ENCODE measurements at regions not wholly inside any gene's neighbourhood (a gene's known extent, or its start where the extent isn't known, plus 50 kb on each side); places are given as distances from the start of the nearest gene placed in this dataset.
A peak's percentile ranks its signal among the peaks of the same experiment; 100 is the strongest.
"Not testable (repeated sequence)": the region's sequence is repeated elsewhere in the genome, so short reads cannot be mapped to it uniquely, and the experiment has no call there.

DNA sequence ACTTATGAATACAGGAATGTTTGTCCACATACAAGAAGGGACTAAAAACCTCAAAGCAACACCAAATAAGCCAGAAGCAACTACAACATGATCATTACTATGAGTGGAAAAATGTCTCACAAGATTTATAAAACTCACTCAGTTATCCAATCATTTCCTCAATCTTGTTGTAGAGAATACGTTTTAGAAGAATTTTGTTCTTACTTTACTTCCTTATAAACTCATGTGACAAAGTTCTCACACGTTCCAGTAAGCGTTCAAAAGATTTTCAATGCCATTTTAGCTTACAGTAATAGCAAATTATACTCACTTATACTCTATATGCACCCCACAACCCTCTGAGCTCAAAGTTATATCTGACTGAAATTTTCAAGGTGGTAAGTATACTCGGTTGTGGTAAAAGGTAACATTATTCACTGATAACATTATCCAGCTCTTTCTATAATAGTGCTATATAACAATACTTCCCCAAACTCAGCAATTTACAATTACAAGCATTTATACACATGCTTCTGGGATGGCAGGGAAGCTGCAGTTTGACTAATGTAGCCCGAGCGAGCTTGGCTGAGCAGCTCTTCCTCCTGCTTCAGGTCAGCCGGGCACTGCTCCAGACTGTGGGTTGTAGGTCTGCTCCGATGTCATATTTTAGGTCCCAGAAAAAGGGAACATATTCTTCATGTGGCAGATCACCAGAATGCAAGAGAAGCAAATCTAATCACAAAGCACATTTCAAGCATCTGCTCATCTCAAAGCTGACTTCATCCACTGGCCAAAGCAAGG is 226.3 kb downstream of the RCHY1 start:
- DNase-seq: no peak

DNA sequence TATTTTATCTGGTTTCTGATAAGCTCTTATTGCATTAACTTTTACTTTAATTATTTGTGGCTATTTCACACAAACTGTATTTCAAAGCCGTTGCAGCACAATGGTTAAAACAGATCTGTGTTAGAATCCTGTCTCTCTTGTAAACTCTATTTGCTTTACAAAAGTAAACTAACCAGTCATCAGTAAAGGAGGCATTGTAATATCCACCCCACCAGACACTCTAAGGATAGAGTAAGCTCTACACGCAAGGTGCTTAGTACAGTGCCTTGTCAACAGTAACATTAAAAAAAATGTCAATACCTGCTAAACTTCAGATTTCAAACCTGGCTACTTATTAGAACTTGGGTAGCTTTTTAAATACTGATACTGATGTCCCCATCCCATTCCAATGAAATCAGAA is 228.4 kb downstream of the RCHY1 start:
- no peak for DNase-seq

DNA sequence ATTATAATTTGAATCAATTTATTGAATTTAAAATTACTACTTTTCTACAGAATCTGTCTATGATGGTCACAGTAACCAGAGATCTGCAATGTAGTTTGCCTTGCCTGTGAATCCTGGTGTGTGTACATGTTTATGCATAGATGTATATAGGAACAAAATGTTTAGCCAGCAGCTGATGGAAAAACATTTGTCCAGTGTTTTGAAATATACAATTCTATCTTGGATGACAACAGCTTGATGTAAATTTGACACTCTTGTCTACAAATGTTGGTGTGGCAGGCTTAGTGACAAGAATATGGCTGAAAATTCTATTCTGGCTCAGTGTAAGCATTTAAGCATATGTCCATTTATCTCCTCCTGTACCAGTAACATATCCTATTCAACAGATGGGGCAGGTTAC is 229.4 kb downstream of the RCHY1 start:
- no peak for DNase-seq

DNA sequence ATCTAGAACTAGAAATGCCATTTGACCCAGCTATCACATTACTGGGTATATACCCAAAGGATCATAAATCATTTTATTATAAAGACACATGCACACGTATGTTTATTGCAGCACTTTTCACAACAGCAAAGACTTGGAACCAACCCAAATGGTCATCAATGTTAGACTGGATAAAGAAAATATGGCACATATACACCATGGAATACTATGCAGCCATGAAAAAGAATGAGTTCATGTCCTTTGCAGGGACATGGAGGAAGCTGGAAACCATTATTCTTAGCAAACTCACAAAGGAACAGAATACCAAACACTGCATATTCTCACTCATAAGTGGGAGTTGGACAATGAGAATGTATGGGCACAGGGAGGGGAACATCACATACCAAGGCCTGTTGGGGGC is 233.7 kb downstream of the RCHY1 start:
- not testable (repeated sequence) for DNase-seq

DNA sequence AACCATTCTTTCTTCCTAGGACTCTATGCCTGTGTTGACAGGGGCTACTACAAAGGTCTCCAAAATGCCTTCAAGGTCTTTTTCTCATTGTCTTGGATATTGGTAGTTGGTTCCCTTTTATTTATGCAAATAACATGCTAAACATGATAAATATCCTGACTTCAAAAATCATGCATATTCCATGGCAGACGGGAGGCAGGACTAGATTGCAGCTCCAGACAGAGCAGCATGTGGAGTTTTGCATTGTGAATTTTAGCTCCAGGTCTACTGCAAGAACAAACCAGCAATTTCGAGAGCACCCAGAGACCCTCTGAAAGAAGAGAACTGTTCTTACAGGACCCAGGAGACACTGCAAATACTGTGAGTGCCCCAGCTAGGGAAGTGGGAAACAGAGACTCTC is 254.9 kb downstream of the RCHY1 start:
- DNase-seq: peak; percentile 22 to 23

DNA sequence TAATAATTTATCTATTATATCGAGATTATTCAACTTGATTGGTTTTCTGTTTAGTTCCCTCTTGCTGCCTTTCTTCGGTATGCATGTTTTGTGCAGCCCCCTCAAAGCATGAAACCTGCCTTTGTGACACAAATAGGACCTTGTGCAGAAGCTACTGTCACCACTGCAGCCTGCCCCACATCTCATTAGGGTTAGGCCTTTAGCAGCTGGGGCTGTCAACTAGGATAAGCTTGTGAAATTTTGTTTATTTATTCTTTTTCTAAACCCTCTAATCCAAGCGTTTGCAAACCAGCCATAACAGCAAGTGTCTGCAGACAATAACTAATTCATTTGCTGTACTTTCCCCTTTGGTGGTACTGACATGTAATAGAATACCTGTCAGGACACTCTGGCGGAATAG is 258.9 kb downstream of the RCHY1 start:
- no peak for DNase-seq

GRCh38 chr4:75254745-75255144 is 259.5 kb downstream of the RCHY1 start:
- DNase-seq: no peak

DNA sequence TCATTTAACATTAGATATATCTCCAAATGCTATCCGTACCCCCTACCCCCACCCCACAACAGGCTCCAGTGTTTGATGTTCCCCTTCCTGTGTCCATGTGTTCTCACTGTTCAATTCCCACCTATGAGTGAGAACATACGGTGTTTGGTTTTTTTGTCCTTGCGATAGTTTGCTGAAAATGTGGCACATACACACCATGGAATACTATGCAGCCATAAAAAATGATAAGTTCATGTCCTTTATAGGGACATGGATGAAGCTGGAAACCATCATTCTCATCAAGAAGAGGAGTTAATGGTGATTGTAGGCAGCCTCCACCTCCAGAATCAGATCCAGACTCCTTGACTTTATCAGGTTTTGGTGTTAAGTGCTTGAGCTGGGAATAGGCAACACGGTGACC is 261.1 kb downstream of the RCHY1 start:
- not testable (repeated sequence) for DNase-seq

GRCh38 chr4:75251547-75251946 is 262.7 kb downstream of the RCHY1 start:
- DNase-seq: no peak

GRCh38 chr4:75249739-75250138 is 264.5 kb downstream of the RCHY1 start:
- no peak for DNase-seq

DNA sequence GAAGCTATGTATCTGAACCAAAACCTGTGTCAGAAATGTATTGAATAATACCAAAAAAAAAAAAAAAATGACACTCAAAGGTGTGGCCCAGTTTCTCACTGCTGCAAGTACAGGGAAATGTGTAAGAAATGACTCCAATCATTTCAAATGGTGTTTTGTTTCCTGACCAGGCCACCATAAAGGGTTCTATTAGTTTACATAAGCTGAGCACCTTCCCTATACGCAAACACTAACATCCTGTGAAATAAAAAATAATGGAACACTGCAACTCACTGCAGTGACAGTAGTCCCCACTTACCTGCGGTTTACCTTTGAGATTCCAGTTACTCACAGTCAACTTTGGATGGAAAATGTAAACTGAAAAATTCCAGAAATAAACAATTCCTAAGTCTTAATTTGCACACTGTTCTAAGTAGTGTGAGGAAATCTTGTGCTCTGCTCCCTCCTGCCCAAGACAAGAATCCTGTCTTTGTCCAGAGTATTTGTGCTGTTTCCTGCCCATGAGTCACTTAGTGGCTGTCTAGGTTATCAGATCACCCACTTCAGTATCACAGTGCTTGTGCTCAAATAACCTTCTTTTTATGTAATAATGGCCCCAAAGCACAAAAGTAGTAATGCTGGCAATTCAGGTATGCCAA is 265.3 kb downstream of the RCHY1 start:
- no peak for DNase-seq

- no peak for DNase-seq
Observed at GRCh38 chr4:75244325-75244724, 269.9 kb downstream of the RCHY1 start.

DNA sequence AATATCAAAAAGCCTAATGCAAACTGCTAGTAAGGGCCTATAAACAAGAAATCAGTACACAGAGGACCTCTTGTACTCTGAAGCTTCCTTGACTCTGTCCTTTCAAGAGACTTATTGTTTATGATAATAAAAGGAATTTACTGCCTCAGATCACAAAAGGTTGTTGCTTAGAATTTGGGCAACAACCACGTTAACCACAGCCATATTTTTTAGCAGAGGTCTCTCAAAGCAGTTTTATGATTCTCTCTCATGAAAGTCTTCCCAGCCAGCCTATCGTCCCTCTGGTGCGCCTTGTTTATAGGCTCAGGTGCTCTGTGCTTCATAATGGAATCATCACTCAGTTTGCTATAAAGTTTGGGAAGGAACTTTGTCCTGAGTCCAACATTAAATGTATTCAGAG is 270.6 kb downstream of the RCHY1 start:
- no peak for DNase-seq

DNA sequence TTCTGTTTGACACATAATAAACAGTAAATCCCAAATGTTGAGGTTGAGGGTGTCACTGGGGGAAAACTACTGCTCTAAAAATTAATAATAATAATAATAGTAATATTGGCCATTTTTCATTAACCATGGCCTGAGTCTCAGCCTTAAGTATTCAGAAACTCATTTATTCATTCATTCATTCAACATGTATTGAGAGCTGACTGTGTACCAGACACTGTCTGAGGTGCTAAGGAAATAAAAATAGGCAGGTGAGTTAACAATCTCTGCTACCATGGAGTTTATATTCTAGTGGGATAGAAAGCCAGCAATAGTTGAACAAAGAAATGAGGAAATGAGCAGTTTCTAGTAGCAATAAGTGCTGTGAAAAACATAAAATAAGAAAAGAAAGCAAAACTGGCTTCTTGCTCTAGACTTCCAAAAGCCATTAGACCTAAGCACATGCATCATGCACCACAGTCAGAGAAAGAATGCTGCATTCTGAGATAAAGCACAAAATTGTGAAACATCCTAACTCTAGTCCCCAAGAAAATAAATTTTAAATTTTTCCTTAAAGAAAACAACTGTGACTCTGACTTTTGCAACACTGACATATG is 278.7 kb downstream of the RCHY1 start:
- no peak for DNase-seq

- DNase-seq: no peak
Observed at GRCh38 chr4:75232546-75232945, 281.7 kb downstream of the RCHY1 start.

GRCh38 chr4:75229806-75230570 is 284.2 kb downstream of the RCHY1 start:
- no peak for DNase-seq

GRCh38 chr4:75213480-75213879 is 280.6 kb downstream of the PARM1 start:
- DNase-seq: no peak

DNA sequence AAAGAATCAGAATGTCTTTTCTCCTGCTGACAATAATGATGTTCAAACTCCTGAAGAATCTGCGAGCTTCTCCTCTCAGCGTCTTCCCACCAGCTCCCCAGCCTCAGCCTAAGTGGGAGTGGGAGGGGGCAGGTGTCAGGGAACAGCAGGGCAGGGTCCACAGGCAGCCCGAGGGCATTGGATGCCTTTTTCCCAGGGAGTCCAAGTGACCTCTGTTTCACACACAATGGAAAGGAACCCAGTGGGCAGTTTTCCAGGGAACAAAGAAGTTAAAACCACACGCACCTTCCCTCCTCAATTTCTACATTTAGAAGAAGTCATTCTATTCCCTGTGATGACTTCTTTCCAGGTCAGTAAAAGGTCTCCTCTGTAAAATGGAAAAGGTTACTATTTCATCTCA is 278.5 kb downstream of the PARM1 start:
- no peak for DNase-seq

GRCh38 chr4:75207902-75208301 is 275.0 kb downstream of the PARM1 start:
- DNase-seq: no peak

DNA sequence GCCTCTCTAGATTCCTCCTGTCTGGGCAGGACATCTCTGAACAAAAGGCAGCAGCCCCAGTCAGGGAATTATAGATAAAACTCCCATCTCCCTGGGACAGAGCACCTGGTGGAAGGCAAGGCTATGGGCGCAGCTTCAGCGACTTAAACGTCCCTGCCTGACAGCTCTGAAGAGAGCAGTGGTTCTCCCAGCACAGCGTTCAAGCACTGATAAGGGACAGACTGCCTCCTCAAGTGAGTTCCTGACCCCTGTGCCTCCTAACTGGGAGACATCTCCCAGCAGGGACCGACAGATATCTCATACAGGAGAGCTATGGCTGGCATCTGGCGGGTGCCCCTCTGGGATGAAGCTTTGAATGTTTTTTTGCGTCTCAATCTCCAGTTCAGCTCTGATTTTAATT is 262.2 kb downstream of the PARM1 start:
- no peak for DNase-seq

DNA sequence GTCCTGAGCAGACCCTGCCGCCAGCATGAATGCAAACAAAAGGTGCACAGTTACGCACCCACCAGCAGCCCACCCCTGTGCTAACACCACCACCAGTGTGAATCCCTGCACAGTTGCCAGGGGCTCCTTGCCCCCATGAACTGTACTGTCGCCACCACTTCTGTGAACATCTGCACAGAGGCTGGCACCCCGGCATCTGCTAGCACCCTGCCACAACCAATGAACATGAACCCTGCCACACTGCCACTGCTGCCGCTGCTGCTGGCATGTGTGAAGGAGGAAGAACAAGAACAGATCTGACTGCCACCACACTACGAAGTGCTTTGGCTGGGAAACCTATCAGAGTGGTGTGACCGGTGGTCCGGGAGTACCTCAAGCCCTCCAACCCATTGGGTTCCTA is 261.3 kb downstream of the PARM1 start:
- DNase-seq: no peak

GRCh38 chr4:75192182-75192581 is 259.3 kb downstream of the PARM1 start:
- DNase-seq: not testable (repeated sequence)

GRCh38 chr4:75189711-75190335 is 256.9 kb downstream of the PARM1 start:
- no peak for DNase-seq
